ENCODE measurements at regions not wholly inside any gene's neighbourhood (a gene's known extent, or its start where the extent isn't known, plus 50 kb on each side); places are given as distances from the start of the nearest gene placed in this dataset.
"Not testable (repeated sequence)": the region's sequence is repeated elsewhere in the genome, so short reads cannot be mapped to it uniquely, and the experiment has no call there.

DNA sequence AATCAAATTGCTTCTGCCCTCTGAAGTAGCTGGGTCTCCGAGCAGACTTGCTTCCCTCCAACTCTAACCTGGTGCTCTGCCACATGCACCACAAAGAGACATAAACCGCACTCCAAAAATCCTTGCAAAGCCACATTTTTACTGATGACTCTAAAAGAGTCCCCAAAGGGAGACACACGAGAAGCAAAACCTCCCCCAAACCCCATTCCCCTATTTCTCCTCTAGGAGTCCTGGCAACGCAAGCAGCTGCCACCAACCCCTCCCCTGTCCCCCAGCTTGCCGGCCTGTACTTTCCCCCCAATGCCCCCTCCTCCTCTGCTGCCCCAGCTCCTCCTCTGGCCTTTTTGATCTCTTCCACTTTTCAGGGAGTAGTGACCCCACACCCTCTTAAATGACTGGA lies 180.1 kb upstream of the ARID1B start:
- TF ChIP-seq GATA1 (IDR thresholded peaks at IDR 0.05; ENCODE audit: low read depth, low read length) (no peak), POLR2A (IDR thresholded peaks at IDR 0.05; ENCODE audit: low read length) (no peak)
- no peak for DNase-seq

DNA sequence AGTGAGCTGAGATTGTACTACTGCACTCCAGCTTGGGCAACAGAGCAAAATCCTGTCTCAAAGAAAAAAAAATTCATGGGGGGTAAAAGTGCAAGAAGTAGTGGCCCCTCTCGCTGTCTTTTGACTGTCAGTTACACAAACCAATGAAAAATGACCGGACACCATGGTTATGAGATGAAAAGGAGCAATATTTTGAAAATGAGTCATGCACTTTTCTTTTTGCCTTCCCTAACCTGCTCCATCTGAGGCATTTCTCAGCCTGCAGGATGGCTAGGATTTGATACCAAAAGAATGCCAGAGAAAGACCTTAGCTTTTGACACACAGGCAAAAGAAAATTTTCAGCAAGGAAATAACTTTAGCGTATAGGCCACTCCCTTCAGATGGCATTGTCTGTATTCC lies 181.7 kb upstream of the ARID1B start:
- no peak for TF ChIP-seq POLR2A (IDR thresholded peaks at IDR 0.05; ENCODE audit: low read length)
- no peak for TF ChIP-seq GATA1 (IDR thresholded peaks at IDR 0.05; ENCODE audit: low read depth, low read length)
- no peak for DNase-seq

DNA sequence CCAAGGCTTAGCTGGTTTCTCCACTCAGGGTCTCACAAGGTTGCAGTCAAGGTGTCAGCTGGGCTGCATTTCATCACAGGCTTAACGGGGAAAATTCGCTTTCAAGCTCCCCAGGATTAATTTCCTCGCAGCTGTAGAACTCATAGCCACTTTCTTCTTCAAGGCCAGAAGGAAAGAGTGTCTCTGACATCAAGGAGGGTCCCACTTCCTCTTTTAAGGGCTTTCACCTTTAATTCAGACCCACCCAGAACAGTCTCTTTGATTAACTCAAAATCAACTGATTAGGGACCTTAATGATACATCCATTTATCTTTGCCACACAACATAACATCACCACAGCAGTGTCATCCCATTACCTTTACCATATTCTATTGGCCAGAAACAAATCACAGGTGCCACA lies 183.3 kb upstream of the ARID1B start:
- DNase-seq, result no peak
- TF ChIP-seq POLR2A (IDR thresholded peaks at IDR 0.05; ENCODE audit: low read length) (no peak), GATA1 (IDR thresholded peaks at IDR 0.05; ENCODE audit: low read depth, low read length) (no peak)

DNA sequence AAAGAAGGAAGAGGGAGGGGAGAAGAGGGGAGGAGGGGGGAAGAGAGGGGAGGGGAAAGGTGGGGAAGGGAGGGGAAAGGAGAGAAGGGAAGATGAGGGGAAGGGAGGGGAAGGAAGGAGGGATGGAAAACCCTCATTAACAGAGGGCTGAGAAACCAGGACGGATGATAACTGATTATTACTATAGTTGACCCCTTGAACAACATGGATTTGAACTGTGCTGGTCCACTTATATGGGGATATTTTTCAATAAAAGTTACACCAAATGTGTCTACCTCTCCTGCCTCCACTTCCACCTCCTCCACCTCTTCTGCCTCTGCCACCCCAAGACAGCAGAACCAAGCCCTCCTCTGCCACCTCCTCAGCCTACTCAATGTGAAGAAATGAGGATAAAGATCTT lies 184.1 kb upstream of the ARID1B start:
- no peak for DNase-seq
- TF ChIP-seq GATA1 (IDR thresholded peaks at IDR 0.05; ENCODE audit: low read depth, low read length) (no peak), POLR2A (IDR thresholded peaks at IDR 0.05; ENCODE audit: low read length) (no peak)

DNA sequence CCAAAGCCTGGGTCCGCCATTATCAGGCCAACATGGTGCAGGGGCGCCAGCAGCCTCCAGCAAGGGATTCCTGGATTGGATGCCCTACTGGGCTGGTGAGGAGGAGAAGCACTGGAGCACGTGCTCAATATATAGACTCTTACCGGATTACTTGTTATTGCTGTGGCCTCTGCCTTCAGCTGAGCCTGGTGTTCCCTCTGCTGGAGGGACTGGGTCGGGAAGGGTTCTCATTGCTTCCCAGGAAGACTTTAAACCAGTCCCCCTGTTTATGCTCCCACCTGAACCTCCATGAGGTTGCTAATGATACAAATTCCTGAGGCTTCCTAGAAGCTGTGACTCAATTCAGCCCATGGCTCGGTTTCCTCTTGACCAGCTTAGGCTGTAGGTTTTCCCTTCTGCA lies 186.7 kb upstream of the ARID1B start:
- no peak for DNase-seq
- no peak for TF ChIP-seq POLR2A (IDR thresholded peaks at IDR 0.05; ENCODE audit: low read length)
- no peak for TF ChIP-seq GATA1 (IDR thresholded peaks at IDR 0.05; ENCODE audit: low read depth, low read length)

DNA sequence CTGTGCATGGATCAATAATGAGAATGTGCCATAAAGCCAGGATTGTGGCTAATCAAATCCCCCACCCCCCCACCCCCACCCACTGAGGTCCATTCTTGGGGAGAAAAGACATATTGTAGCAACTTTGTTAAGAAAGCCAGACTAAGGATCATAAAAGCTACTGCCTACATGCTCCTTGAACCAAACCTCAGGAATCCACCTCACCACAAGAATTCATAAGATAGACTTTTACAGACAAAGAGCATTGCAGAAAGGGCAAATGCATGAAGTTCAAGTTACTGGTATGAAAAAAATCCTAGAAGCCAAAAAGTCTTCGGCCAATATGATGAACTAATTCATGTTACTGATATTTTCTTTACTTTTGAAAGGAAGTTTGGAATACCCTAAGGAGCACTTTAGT lies 187.9 kb upstream of the ARID1B start:
- no peak for TF ChIP-seq GATA1 (IDR thresholded peaks at IDR 0.05; ENCODE audit: low read depth, low read length)
- TF ChIP-seq POLR2A (IDR thresholded peaks at IDR 0.05; ENCODE audit: low read length), result no peak
- DNase-seq, result no peak

DNA sequence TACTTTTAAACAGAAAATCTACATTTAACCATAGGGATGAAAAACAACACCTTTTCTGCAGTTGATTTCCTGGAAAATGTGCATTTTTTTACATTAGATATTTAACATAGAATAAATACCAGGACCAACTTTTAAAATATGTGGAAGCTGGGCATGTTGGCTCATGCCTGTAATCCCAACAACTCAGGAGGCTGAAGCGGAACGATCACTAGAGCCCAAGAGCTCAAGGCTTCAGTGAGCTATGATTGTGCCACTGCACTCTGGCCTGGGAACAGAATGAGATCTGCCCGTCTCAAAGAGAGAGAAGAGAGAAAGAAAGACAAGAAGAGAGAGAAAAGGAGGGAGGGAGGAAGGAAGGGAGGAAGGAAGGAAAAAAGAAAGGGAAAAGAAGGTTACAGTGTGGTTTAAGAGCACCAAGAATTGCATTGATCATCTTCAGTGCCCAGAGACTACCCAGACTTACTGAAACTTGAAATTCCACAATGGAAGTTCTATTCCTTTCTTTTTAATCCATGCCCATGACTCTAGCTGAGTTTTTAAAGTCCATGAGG lies 189.4 kb upstream of the ARID1B start:
- no peak for DNase-seq
- no peak for TF ChIP-seq POLR2A (IDR thresholded peaks at IDR 0.05; ENCODE audit: low read length)
- no peak for TF ChIP-seq GATA1 (IDR thresholded peaks at IDR 0.05; ENCODE audit: low read depth, low read length)

DNA sequence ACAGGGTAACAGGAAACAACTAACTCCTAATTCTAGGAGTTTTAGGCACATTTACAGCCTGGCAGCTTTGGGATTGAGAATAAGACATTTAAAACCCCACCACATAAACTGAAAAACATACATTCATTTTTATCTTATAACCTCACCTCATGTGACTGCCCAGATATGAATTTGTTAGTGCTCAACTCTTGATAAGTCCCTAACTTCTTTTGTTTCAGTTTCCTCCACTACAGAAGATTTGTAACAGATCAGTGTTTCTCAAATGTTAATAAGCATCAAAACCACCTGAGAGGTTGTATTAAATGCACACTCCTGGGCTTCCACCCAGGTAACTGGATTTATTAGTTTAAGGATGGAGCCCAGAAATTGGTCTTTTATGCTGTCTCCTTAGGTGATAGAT lies 190.1 kb upstream of the ARID1B start:
- DNase-seq, result peak; percentile 3 to 33
- TF ChIP-seq GATA1 (IDR thresholded peaks at IDR 0.05; ENCODE audit: low read depth, low read length), result no peak
- TF ChIP-seq POLR2A (IDR thresholded peaks at IDR 0.05; ENCODE audit: low read length), result no peak

DNA sequence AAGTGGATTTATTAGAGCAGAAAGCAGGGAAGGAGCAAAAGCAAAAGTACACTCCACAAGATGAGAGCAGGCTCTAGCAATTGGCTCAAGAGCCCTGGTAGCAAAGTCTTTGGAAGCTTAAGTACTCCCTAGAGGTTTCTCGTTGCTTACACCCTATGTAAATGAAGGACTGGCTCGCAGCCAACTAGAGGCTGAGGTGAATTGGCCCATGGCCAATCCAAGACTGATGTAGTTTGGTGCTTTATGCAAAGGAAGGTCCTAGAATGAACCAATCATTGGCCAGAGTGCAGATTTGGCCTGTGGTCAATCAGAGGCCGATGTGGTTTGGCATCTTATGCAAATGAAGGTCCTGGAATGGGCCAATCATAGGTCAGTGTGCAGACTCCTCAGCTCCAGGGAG lies 191.3 kb upstream of the ARID1B start:
- no peak for TF ChIP-seq GATA1 (IDR thresholded peaks at IDR 0.05; ENCODE audit: low read depth, low read length)
- TF ChIP-seq POLR2A (IDR thresholded peaks at IDR 0.05; ENCODE audit: low read length), result no peak

DNA sequence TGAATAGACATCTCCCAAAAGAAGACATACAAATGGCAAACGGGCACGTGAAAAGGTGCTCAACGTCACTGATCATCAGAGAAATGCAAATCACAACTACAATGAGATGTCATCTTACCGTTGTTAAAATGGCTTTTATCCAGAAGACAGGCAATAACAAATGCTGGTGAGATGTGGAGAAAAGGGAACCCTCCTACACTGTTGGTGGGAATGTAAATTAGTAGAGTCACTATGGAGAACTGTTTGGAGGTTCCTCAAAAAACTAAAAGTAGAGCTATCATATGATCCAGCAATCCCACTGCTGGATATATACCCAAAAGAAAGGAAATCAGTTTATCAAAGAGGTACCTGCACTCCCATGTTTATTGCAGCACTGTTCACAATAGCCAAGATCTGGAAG lies 193.1 kb upstream of the ARID1B start:
- DNase-seq, result not testable (repeated sequence)

More for the DNA sequence above, 191.3 kb upstream of the ARID1B start:
- DNase-seq, result peak; percentile 9 to 17

DNA sequence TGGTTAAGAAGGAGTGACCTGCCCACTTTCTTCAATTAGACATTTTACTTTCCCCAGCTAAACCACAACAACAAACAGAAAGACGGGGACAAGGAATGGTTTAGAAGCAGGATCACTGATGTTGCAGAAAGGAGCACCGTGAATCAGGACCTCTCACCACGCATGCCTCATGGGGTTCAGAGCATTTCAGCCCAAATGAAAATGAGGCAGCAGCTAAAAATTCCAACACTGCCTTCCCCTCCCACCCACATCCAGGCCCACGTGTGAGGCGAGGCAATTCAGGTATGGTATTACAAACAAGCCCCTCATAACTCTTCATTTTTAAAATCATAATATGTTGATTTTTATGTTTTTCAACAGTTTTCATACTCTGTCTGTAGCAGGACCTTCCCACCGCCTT lies 194.1 kb upstream of the ARID1B start:
- no peak for DNase-seq
- TF ChIP-seq GATA1 (IDR thresholded peaks at IDR 0.05; ENCODE audit: low read depth, low read length) (no peak), POLR2A (IDR thresholded peaks at IDR 0.05; ENCODE audit: low read length) (no peak)

DNA sequence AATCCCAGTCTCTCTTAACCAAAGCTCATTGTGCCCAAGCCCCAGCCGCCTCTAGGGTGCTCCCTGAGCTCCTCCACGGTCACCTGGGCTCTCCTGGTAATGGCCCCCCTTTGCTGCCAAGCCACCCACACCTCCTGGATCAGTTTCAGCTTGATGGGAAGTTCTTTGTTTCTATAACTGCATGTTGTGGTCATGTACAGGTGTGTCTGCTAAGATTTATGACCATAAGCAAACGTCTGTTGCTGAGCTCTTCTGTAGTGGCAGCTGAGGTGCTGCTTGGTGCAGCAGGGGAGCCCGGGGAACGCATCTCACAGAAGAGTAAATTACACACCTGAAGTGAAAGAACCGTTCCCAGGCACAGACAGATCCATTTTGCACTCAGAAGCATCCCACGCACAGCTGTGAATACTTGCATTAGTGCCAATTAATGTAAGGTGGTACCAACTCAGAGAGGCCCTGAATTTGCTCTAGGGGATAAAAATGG lies 194.6 kb upstream of the ARID1B start:
- TF ChIP-seq POLR2A (IDR thresholded peaks at IDR 0.05; ENCODE audit: low read length) (no peak), GATA1 (IDR thresholded peaks at IDR 0.05; ENCODE audit: low read depth, low read length) (no peak)
- DNase-seq, result no peak

DNA sequence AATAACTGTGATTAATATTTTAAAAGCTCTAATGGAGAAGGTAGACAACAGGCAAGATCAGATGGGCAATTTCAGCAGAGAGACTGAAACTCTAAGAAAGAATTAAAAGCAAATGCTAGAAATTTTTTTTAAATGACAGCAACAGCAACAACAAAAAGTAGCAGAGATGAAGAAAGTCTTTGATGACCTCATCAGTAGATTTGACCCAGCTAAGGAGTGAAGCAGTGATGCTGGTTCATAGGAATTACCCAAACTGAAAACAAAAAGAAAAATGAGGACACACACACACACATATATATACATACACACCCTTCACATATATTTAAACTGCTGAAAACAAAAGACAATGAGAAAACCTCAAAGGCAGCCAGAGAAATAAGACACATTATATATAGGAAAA lies 197.6 kb upstream of the ARID1B start:
- DNase-seq, result no peak
- TF ChIP-seq GATA1 (IDR thresholded peaks at IDR 0.05; ENCODE audit: low read depth, low read length) (no peak), POLR2A (IDR thresholded peaks at IDR 0.05; ENCODE audit: low read length) (no peak)

DNA sequence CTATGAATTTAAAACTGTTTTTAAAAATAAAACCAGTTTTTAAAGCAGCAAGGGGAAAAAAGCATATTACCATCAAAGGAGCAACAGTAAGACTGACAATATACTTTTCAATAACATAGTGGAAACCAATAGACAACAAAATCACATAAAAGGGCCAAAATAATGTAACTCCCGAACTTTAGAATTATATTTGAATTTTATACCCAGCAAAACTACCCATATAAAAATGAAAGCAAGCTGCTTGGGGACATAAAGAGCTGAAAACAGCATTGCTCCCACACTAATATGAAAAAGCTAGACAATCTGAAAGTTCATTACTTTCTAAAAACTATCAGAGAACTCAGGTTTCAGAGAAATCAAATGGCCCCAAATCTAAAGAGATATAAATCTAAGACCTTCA lies 199.4 kb upstream of the ARID1B start:
- no peak for TF ChIP-seq POLR2A (IDR thresholded peaks at IDR 0.05; ENCODE audit: low read length)
- TF ChIP-seq GATA1 (IDR thresholded peaks at IDR 0.05; ENCODE audit: low read depth, low read length), result no peak
- DNase-seq, result no peak

DNA sequence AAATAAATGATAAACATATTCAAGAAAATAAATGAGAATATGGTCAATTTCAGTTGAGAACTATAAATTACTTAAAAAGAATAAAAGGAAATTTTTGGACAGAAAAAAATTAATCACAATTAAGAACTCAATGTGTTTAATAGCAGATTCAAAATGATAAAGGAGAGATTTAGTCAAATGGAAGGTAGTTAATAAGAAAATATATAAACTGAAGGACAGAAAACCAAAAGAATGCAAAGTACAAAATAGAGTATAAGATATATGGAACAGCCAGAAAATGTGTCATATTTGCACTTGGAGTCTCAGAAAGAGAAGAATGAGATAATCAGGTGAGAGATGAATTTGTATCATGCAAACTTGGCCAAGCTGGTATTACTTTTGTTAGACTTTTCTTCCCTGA lies 201.8 kb upstream of the ARID1B start:
- TF ChIP-seq POLR2A (IDR thresholded peaks at IDR 0.05; ENCODE audit: low read length) (no peak), GATA1 (IDR thresholded peaks at IDR 0.05; ENCODE audit: low read depth, low read length) (no peak)
- DNase-seq, result no peak

DNA sequence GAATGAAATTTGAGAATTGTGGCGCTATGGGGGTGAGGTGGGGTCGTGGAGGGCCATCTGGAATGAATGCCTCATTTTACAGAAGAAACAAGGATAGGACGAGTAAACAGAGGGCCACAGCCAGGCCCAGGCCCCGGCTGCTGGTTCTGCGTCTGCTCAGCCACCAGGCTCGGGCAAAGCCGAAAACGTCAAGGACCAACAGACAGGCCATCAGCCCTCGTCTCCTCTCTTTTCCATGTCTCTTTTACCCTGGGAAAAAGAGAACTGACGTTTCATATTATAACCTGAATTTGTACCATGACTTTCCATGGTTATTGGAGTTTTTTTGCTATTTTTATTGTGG lies 212.4 kb upstream of the ARID1B start:
- TF ChIP-seq GATA1 (IDR thresholded peaks at IDR 0.05; ENCODE audit: low read depth, low read length) (no peak), POLR2A (IDR thresholded peaks at IDR 0.05; ENCODE audit: low read length) (no peak)
- no peak for DNase-seq
